NOMO-1 treated with DMSO at 0.1 percent for 48 hours (cell line): ENCODE measurements at regions not wholly inside any gene's neighbourhood (a gene's known extent, or its start where the extent isn't known, plus 50 kb on each side); places are given as distances from the start of the nearest gene placed in this dataset.

Source experiments
- DNase-seq: peaks from one replicate; lab custom pipeline; 2025; ENCODE audit not compliant: unreplicated experiment; lab: John Stamatoyannopoulos, UW

- DNase-seq = no peak
Measured at GRCh38 chr5:99922386-99922785, 612.8 kb upstream of the FAM174A start.

GRCh38 chr5:99911971-99912370, 623.2 kb upstream of the FAM174A start:
- no peak for DNase-seq

GRCh38 chr5:99906776-99907175, 628.4 kb upstream of the FAM174A start:
- no peak for DNase-seq

- DNase-seq = no peak
Measured at GRCh38 chr5:99901972-99902371, 633.2 kb upstream of the FAM174A start.

- no peak for DNase-seq
Measured at GRCh38 chr5:99900302-99900852, 634.8 kb upstream of the FAM174A start.

- DNase-seq = no peak
Measured at GRCh38 chr5:99879791-99880511, 655.2 kb upstream of the FAM174A start.

GRCh38 chr5:99878830-99879229, 656.3 kb upstream of the FAM174A start:
- no peak for DNase-seq

- no peak for DNase-seq
Measured at GRCh38 chr5:99866740-99867139, 668.4 kb upstream of the FAM174A start.

GRCh38 chr5:99865159-99865558, 670.0 kb upstream of the FAM174A start:
- no peak for DNase-seq

- no peak for DNase-seq
Measured at GRCh38 chr5:99835791-99836190, 699.4 kb upstream of the FAM174A start.

GRCh38 chr5:99827136-99827535, 708.0 kb upstream of the FAM174A start:
- DNase-seq = no peak

GRCh38 chr5:99817796-99818195, 717.4 kb upstream of the FAM174A start:
- no peak for DNase-seq

- DNase-seq = no peak
Measured at GRCh38 chr5:99814321-99815063, 720.7 kb upstream of the FAM174A start.

- no peak for DNase-seq
Measured at GRCh38 chr5:99808657-99809230, 726.4 kb upstream of the FAM174A start.

GRCh38 chr5:99807346-99807745, 727.8 kb upstream of the FAM174A start:
- DNase-seq = no peak

- DNase-seq = no peak
Measured at GRCh38 chr5:99795031-99795430, 740.1 kb upstream of the FAM174A start.

- DNase-seq = no peak
Measured at GRCh38 chr5:99788482-99788881, 746.7 kb upstream of the FAM174A start.

GRCh38 chr5:99775189-99775588, 760.0 kb upstream of the FAM174A start:
- DNase-seq = no peak

- DNase-seq = no peak
Measured at GRCh38 chr5:99773290-99773689, 761.9 kb upstream of the FAM174A start.

GRCh38 chr5:99771296-99771695, 763.9 kb upstream of the FAM174A start:
- DNase-seq = no peak

GRCh38 chr5:99765011-99765410, 770.2 kb upstream of the FAM174A start:
- no peak for DNase-seq
